ENCODE measurements at regions not wholly inside any gene's neighbourhood (a gene's known extent, or its start where the extent isn't known, plus 50 kb on each side); places are given as distances from the start of the nearest gene placed in this dataset.

- TF ChIP-seq CTCF (IDR thresholded peaks at IDR 0.05): no peak
- H3K4me1 Mint-ChIP-seq (ENCODE audit: unreplicated experiment): no peaks in the 10 kb centered on the region
- no peak overlapping the region for H3K4me3 Mint-ChIP-seq (ENCODE audit: unreplicated experiment)
- H3K9me3 Mint-ChIP-seq (ENCODE audit: unreplicated experiment): no peaks in the 10 kb centered on the region
- H3K36me3 Mint-ChIP-seq (ENCODE audit: unreplicated experiment): no peaks in the 10 kb centered on the region
- DNase-seq (ENCODE audit: extremely low spot score, unreplicated experiment): no peak
- H3K27ac Mint-ChIP-seq (ENCODE audit: unreplicated experiment): no peak overlapping the region
- H3K27me3 Mint-ChIP-seq (ENCODE audit: unreplicated experiment): no peaks in the 10 kb centered on the region
These were observed 609.6 kb downstream of the PRELID2 start for GRCh38 chr5:145225529-145225928.

GRCh38 chr5:145223582-145223981 is 611.6 kb downstream of the PRELID2 start:
- no peak for TF ChIP-seq CTCF (IDR thresholded peaks at IDR 0.05)
- DNase-seq (ENCODE audit: extremely low spot score, unreplicated experiment): no peak
- H3K36me3 Mint-ChIP-seq (ENCODE audit: unreplicated experiment): no peaks in the 10 kb centered on the region
- H3K4me1 Mint-ChIP-seq (ENCODE audit: unreplicated experiment): no peaks in the 10 kb centered on the region
- H3K9me3 Mint-ChIP-seq (ENCODE audit: unreplicated experiment): no peaks in the 10 kb centered on the region
- H3K4me3 Mint-ChIP-seq (ENCODE audit: unreplicated experiment): no peak overlapping the region
- H3K27ac Mint-ChIP-seq (ENCODE audit: unreplicated experiment): no peak overlapping the region
- H3K27me3 Mint-ChIP-seq (ENCODE audit: unreplicated experiment): no peaks in the 10 kb centered on the region

- Mint-ChIP-seq H3K36me3 (ENCODE audit: unreplicated experiment) (no peaks in the 10 kb centered on the region), H3K9me3 (ENCODE audit: unreplicated experiment) (no peaks in the 10 kb centered on the region), H3K4me1 (ENCODE audit: unreplicated experiment) (peaks cover 7% of the 10 kb centered on the region), H3K4me3 (ENCODE audit: unreplicated experiment) (no peak overlapping the region), H3K27ac (ENCODE audit: unreplicated experiment) (no peak overlapping the region), H3K27me3 (ENCODE audit: unreplicated experiment) (no peaks in the 10 kb centered on the region)
- no peak for DNase-seq (ENCODE audit: extremely low spot score, unreplicated experiment)
- TF ChIP-seq CTCF (IDR thresholded peaks at IDR 0.05): no peak
These were observed 612.5 kb downstream of the PRELID2 start for GRCh38 chr5:145222622-145223021.

- H3K9me3 Mint-ChIP-seq (ENCODE audit: unreplicated experiment): no peaks in the 10 kb centered on the region
- no peaks in the 10 kb centered on the region for H3K27me3 Mint-ChIP-seq (ENCODE audit: unreplicated experiment)
- H3K4me3 Mint-ChIP-seq (ENCODE audit: unreplicated experiment): no peak overlapping the region
- no peak for TF ChIP-seq CTCF (IDR thresholded peaks at IDR 0.05)
- H3K36me3 Mint-ChIP-seq (ENCODE audit: unreplicated experiment): no peaks in the 10 kb centered on the region
- H3K4me1 Mint-ChIP-seq (ENCODE audit: unreplicated experiment): peaks cover 7% of the 10 kb centered on the region
- DNase-seq (ENCODE audit: extremely low spot score, unreplicated experiment): no peak
- no peak overlapping the region for H3K27ac Mint-ChIP-seq (ENCODE audit: unreplicated experiment)
These were observed 613.7 kb downstream of the PRELID2 start for GRCh38 chr5:145221416-145221815.

GRCh38 chr5:145220481-145220880 is 614.7 kb downstream of the PRELID2 start:
- Mint-ChIP-seq H3K27me3 (ENCODE audit: unreplicated experiment) (no peaks in the 10 kb centered on the region), H3K9me3 (ENCODE audit: unreplicated experiment) (peaks cover 1% of the 10 kb centered on the region), H3K4me3 (ENCODE audit: unreplicated experiment) (no peak overlapping the region), H3K36me3 (ENCODE audit: unreplicated experiment) (no peaks in the 10 kb centered on the region), H3K27ac (ENCODE audit: unreplicated experiment) (no peak overlapping the region), H3K4me1 (ENCODE audit: unreplicated experiment) (peaks cover 7% of the 10 kb centered on the region)
- TF ChIP-seq CTCF (IDR thresholded peaks at IDR 0.05): no peak
- no peak for DNase-seq (ENCODE audit: extremely low spot score, unreplicated experiment)
